HG02884 (cell line): ENCODE measurements at regions not wholly inside any gene's neighbourhood (a gene's known extent, or its start where the extent isn't known, plus 50 kb on each side); places are given as distances from the start of the nearest gene placed in this dataset.

Experiments
- ATAC-seq: cut with Tn5 transposase; IDR thresholded peaks from one replicate; pipeline ENCODE4 v1.9.1; 2021; ENCODE audit warnings: mild to moderate bottlenecking, moderate library complexity; ENCODE audit not compliant: unreplicated experiment

GRCh38 chr1:232111611-232112010, 485.0 kb downstream of the DISC1 start:
- ATAC-seq: no peak

- no peak for ATAC-seq
These were observed 483.9 kb downstream of the DISC1 start for GRCh38 chr1:232110281-232111090.

- ATAC-seq: no peak
These were observed 482.8 kb downstream of the DISC1 start for GRCh38 chr1:232109391-232109790.

GRCh38 chr1:232108598-232108997, 482.0 kb downstream of the DISC1 start:
- ATAC-seq: no peak

GRCh38 chr1:232106415-232106814, 479.8 kb downstream of the DISC1 start:
- no peak for ATAC-seq

GRCh38 chr1:232105561-232105960, 479.0 kb downstream of the DISC1 start:
- no peak for ATAC-seq

- no peak for ATAC-seq
These were observed 474.6 kb downstream of the DISC1 start for GRCh38 chr1:232101231-232101630.

- no peak for ATAC-seq
These were observed 470.2 kb downstream of the DISC1 start for GRCh38 chr1:232096751-232097150.
